H4 (cell line): ENCODE measurements at regions not wholly inside any gene's neighbourhood (a gene's known extent, or its start where the extent isn't known, plus 50 kb on each side); places are given as distances from the start of the nearest gene placed in this dataset.
"Not testable (repeated sequence)": the region's sequence is repeated elsewhere in the genome, so short reads cannot be mapped to it uniquely, and the experiment has no call there.

Source experiments
- DNase-seq: peaks from one replicate; pipeline ENCODE4 v3.0.0-alpha.2; 2015; ENCODE audit warnings: low spot score

GRCh38 chr11:134978388-134979088 lies 566.5 kb upstream of the B3GAT1 start:
- DNase-seq: no peak

- no peak for DNase-seq
These were observed 564.5 kb upstream of the B3GAT1 start for GRCh38 chr11:134976551-134976950.

DNA sequence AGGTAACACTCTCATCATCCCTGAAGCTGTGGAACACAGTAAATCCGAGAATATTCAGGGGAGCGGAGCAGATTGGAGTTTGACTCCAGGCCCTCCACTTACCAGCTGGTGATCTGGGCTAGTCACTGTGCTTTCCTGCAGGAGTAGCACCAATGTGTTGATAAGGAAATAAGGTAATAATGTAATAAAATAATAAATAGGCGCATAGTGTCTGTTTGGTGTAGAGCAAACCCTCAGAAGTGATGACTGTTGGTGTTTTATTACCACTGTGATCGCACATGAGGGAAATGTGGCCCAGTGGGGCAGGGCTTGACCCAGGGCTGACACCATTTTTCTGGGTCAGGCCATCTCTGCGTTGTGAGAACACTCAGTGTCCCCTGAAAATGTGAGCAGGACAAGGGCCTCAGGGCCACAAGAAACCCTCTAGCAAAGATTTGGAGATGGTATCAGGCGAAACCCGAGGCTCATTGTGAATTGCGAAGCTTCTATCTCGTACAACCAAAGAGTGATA lies 563.9 kb upstream of the B3GAT1 start:
- no peak for DNase-seq

GRCh38 chr11:134973801-134974200 lies 561.8 kb upstream of the B3GAT1 start:
- DNase-seq: no peak

- no peak for DNase-seq
These were observed 559.3 kb upstream of the B3GAT1 start for GRCh38 chr11:134971381-134971780.

DNA sequence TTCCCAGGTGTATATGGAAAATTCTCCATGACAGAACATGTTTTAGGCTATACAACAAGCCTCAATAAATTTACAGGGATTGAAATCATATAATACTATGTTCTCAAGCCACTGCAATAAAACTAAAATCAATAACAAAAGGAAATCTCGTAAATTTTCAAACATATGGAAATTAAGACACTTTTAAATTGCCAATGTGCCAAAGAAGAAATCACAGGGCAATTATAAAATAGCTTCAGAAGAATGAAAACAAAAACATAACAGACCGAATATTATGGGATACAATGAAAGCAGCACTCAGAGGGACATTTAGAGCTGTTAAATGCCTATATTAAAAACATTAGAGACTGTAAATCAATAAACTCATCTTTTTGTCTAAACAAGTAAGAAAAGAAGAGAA lies 555.7 kb upstream of the B3GAT1 start:
- no peak for DNase-seq

DNA sequence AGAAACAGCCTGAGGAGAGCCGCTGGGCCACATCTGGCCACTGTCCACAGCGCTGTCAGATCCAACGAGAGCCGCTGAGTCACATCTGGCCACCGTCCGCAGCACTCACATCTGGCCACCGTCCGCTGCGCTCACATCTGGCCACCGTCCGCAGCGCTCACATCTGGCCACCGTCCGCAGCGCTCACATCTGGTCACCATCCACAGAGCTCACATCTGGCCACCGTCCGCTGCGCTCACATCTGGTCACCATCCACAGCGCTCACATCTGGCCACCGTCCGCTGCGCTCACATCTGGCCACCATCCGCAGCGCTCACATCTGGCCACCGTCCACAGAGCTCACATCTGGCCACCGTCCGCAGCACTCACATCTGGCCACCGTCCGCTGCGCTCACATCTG lies 549.3 kb upstream of the B3GAT1 start:
- not testable (repeated sequence) for DNase-seq

DNA sequence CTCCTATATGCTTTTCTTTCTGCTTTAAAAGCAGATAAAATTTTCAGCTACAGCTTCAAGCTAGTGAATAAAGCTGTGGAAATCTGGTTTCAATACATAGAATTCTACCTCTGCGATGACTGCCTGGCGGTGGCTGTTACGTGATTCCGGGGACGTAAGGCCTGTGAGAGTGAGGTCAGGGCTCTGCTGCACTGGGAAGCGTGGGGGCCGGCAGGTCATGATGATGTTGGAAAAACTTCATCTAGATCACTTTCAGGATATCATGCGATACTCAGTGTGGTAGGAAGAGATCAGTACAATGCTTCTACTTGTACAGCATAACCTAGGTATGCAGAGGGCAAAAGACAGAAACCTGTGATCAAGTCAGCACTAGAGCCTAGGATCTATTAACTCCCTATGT lies 546.8 kb upstream of the B3GAT1 start:
- no peak for DNase-seq

GRCh38 chr11:134958336-134958640 lies 546.2 kb upstream of the B3GAT1 start:
- DNase-seq: no peak

DNA sequence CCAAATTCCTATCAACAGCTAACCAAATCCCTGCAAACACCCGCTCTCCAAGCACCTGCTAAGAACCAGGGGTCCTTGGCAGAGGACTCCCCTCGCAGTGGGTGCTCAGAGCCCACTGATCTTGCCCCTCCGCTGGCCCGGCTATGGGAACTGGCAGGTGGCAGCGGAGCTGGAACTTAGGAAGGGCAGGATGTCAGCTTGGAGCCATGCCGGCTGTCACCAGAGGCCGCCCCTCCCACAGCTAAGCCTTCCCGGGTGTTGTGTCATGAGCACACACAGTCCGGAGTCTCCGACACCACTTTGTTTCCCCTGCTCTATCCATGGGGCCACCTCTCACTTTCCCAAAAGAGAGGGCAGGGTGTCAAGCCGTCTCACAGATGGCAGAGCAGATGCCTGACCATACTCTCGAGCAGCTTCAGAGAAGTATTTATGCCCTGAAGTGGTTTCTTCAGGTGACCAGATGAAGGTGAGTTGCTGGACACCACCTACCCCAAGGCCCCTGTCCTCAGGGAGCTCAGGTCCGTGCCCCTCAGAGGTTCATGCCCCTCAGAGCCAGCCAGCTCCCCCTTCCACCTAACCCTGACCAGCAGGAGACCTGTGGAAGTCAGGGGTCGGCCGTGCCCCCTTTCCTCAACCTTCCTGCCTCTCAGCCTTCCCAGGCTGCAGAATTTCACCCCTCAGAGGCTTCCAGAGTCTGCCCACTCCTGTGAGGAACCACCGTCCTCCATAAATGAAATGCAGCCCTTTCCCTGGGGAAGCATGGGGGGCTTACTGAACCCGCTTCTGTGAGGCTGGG lies 545.7 kb upstream of the B3GAT1 start:
- no peak for DNase-seq

DNA sequence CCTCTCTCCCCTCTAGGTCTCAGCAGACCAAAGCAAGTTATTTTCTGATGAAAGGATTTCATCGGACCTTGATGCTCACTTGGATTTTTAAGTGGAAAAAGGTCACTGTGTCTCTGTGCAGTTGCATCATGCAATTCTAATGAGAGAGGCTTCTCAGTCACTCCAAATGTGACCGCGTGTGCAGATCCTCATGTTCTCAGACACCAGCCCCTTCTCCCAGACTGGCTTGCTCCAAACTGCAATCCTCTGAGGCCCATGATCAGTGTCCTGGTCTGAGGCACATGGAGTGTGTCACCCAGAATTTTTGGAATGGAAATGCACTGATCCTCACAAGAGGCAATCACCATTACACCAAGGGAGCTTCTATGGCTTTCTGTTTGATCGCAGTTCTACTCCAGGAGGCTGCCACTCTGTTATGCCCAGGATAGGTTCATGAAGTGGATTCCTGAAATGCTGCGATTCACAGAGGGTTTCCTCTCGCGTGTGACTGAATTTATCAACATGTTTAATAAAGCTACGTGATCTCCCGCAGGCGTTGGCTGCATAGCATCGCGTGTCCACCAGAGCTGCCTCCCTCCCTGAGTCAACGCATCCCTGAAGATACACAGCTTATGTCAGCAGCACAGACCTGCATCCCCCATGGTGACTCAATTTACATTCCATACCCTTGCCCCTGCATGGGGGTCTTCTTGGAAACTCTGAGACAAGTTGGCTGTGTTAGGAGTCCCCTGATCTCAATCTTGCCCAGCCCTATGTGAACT lies 544.6 kb upstream of the B3GAT1 start:
- DNase-seq: no peak

DNA sequence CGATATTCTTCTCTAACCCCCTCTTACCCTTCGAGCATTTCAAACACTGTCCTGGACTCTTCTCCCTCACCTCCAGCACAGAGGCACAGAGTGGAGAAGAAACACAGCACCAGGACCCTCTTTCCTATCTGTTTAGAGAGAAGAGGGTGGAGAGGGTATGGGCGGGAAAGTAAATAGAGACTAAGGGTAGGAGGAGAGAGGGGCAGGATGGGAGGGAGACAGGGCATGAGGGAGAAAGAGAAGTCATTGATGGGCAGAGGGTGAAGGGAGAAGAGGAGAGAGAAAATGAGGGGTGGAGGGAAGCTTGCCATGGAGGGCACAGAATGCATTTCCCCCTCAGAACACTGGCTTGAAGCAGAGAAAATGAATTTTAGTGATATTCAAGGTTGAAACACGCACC lies 543.9 kb upstream of the B3GAT1 start:
- not testable (repeated sequence) for DNase-seq

DNA sequence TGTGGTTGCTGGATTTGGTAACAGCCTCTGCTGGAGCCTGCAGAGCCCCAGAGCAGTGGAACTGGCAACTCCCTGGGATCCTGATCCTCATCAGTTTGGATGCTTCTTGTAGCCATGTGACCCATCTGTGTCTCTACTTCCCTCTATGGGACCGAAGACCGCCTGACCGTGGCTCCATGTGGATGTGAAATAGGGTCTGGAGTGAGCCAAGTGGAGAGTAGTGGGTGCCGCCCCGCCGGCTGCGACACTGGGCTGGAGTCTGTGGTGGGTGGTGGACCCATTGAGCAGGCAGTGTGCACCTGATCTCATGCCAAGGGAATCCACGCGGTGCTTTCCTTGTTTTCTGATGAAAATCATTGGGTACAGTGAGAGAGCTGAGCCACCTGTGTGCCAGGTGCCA lies 543.2 kb upstream of the B3GAT1 start:
- no peak for DNase-seq

DNA sequence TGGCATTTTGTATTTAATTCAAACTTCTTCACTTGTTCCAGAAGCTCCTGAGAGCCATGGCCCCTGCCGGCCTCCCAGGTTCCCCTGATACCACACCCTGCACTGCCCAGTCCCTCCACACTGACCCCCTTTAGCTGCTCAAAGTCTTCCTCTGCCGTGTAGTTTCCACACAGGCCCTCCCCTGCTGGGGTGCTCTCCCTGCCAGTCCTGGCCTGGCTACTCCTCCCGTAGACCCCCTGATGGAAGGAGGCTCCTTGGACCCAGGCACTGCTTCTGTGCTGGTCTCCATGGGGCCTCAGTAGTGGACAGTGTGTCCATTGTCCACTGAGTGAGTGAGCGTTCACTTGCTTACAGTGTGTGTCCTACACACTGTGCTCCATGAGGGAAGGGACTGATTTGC lies 542.4 kb upstream of the B3GAT1 start:
- DNase-seq: not testable (repeated sequence)

DNA sequence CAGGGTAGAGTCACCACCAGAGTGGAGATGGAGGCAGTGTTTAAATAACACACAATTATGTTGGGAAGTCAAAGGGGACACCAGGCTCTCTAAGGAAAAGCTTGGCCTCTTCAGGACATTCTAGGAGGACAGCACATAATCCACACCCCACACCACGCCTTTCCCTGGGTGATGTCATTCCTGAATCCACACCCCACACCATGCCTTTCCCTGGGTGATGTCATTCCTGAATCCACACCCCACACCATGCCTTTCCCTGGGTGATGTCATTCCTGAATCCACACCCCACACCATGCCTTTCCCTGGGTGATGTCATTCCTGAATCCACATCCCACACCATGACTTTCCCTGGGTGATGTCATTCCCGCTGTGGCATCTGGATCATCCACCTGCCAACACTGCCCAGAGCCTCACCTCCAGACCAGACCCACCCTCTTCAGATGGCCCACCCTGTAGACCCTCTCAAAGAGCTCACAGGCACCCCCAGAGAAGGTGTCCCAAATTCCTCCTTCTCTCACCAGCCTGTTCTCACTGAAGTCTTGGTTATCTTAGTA lies 541.5 kb upstream of the B3GAT1 start:
- not testable (repeated sequence) for DNase-seq

DNA sequence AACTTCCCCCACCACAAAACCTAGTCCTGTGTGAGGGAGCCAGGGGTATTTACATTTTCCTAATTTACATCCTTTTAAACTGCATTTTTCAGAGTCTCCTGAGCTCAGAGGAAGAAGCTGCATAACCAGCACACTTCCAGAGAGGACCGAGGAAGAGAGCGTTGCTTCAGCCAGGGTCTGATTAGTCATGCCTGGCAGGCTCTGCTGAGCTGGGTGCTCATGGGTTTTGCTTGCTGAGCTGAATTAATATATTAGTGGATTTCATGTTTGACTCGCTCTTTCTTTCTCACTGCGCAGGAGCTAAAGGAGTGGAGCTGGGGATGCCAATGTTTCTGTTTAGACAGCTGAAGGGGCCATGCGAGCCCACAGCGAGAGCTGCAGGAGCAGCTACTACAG lies 539.3 kb upstream of the B3GAT1 start:
- DNase-seq: peak; percentile 42

- DNase-seq: peak; percentile 54
These were observed 538.8 kb upstream of the B3GAT1 start for GRCh38 chr11:134950692-134951304.

- peak; percentile 93 for DNase-seq
These were observed 537.4 kb upstream of the B3GAT1 start for GRCh38 chr11:134949121-134950090.

DNA sequence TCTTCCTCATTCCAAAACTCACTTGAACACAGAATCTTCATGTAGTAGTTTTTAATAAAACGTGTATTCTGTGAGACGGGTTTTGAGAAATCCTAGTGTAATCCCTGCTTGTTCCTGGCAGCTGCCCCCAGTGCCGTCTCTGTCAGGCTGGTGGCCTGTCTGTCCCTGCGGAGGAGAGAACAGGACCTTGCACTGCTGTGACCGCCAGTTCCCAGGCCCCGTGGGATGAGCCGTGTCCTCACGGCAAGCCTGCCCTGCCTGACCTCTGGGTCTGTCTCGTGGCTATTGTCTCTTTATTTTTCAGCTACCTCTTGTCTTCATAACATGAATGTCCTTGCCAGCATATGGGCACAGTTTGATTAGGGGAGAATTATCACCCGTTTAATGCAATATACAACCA lies 535.5 kb upstream of the B3GAT1 start:
- DNase-seq: no peak

- DNase-seq: no peak
These were observed 534.0 kb upstream of the B3GAT1 start for GRCh38 chr11:134945993-134946392.

DNA sequence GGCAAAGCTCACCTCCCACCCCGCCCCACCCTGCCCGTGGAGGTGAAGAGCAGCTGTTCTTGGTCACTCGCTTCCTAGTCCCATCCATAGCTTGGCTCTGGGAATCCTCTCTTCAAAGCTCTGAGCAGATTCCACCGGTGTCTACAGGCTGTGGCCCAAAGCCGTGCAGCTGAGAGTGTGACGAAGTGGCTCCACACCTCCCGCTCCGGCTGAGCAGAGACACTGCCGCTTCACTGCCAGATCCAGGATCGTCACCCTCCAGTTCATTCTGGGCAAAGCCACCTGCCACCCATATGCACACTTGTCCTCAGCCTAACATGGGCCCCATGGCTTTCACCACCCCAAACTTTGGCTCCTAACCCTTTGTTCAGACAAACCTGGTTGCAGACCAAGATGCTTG lies 532.9 kb upstream of the B3GAT1 start:
- DNase-seq: no peak
